ENCODE measurements at regions not wholly inside any gene's neighbourhood (a gene's known extent, or its start where the extent isn't known, plus 50 kb on each side); places are given as distances from the start of the nearest gene placed in this dataset.

GRCh38 chr17:73954951-73955350 lies 248.5 kb upstream of the RPL38 start:
- DNase-seq (ENCODE audit: low spot score) = no peak

DNA sequence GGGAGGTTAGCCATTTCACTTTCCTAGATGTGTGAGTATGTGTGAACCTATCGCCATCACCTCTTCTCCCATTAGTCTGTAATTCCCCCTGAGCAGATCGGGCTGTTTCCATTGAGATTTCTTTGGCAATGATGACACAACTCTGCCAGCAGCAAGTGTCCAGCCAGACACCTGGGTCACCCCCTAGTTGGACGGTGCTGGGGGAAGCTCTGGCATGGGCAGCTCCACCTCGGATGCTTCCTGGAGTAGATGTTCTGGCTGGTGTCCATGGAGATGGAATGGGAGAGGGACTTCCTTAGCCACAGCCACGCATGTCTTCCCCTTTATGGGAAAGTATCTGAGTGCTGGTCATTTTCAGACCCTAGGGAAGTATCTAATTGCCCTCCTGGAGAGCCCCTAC lies 247.9 kb upstream of the RPL38 start:
- no peak for DNase-seq (ENCODE audit: low spot score)

DNA sequence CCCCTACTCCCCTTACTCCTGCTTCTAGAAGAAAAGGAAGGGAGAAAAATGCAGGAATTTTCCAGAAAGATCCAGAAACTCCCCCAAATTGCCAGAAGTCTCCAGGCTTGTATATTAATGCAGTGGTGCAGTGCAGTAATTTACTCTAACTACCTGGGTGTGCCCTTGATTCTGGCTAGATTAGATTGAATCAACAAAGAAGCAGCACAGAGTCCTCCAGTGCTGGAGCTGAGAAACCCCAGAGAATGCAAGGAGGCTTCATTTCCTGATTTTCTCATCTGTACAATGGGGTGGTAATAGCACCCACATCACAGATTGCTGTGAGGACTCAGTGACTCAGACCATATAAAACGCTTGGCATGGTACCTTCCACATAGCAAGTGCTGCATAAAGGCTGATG lies 247.3 kb upstream of the RPL38 start:
- no peak for DNase-seq (ENCODE audit: low spot score)

- DNase-seq (ENCODE audit: low spot score) = peak; percentile 78
Measured at GRCh38 chr17:73956595-73957465, 246.6 kb upstream of the RPL38 start.

- DNase-seq (ENCODE audit: low spot score) = no peak
Measured at GRCh38 chr17:73957564-73957963, 245.9 kb upstream of the RPL38 start.

DNA sequence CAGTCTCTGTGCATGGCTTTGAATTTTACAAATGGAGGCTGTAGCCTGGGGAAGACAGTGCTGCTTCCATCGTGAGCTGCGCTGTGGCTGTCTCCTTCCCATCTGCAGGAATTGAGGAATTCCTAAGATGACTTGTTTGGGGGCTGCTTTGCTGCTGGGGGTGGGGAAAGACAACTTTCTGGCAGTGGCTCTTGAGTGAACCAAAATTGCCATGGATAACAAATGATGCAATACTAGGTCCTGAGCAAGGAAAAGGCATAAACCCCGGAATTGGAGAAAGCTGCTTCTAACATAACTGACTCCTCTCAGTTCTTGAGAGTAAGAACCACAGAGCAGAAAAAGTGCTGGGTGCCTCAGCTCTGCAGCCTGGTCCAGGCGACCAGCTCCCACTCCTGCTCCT lies 245.0 kb upstream of the RPL38 start:
- DNase-seq (ENCODE audit: low spot score) = no peak

DNA sequence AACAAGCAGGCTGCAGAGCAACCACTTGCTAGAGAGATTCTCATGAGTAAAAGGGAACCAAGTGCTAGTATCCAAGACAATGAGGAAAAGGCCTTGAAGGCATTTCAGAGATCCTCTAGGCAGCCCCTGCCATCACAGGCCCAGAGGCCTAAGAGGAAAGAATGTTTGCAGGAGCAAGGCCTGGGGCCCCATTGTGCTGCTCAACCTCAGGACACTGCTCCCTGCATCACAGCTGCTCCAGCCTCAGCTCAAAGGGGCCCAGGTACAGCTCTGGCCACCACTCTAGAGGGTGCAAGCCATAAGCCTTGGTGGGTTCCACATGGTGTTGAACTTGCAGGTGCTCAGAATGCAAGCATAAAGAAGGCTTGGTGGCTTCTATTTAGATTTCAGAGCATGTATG lies 243.0 kb upstream of the RPL38 start:
- DNase-seq (ENCODE audit: low spot score) = no peak

DNA sequence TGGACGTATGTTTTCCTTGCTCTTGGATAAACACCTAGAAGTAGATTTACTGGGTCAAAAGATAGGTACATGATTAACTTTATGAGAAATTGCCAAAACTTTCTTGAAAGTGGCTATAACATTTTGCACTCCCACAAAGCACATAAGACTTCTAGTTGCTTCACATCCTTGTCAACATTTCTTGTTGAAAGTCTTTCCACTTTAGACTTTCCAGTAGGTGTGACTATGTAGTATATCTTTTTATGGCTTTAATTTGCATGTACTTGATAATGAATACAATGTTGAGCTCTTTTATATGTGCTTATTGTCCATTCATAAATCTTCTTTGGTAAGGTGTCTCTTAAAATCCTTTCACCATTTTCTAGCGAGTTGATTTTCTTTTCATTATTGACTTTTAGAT lies 241.2 kb upstream of the RPL38 start:
- no peak for DNase-seq (ENCODE audit: low spot score)

DNA sequence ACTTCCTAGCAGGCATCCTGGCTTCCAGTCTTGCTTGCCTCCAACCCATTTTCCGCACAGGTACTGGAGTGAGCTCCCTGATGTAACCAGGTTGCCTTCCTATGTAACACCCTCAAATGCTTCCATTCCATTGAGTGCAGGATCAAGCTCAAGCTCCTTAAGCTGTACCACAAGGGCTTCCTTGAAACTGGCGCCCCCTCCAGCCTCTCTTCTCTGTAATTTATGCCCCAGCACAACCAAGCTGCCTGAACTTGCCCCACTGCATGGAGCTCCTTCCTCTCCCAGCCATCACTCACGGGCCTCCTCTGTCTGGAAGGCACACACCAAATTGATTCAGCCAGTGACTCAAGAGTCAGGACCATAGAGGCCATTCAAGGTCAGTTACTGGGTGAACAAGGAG lies 234.8 kb upstream of the RPL38 start:
- no peak for DNase-seq (ENCODE audit: low spot score)

- peak; percentile 53 for DNase-seq (ENCODE audit: low spot score)
Measured at GRCh38 chr17:73969956-73970355, 233.5 kb upstream of the RPL38 start.

GRCh38 chr17:73971127-73971526 lies 232.4 kb upstream of the RPL38 start:
- DNase-seq (ENCODE audit: low spot score) = no peak

DNA sequence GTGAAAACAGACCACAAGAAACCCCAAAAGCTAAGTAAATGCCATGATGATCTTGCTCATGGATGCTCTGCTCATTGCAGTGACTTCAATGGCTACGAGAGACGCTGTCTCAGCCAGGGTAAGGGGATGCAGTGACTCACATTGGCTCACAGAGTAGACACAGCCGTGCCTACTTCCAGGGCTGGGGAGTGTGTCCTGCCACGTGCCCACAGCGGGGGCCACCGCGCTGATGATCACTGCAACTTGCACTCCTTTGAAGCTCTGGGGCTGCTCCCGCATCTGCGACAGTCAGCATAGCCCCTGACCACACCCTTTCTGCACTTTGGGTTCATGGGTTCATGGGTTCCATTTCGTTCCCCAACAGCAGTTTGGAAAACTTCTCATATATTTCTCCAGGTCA lies 231.4 kb upstream of the RPL38 start:
- DNase-seq (ENCODE audit: low spot score) = no peak

DNA sequence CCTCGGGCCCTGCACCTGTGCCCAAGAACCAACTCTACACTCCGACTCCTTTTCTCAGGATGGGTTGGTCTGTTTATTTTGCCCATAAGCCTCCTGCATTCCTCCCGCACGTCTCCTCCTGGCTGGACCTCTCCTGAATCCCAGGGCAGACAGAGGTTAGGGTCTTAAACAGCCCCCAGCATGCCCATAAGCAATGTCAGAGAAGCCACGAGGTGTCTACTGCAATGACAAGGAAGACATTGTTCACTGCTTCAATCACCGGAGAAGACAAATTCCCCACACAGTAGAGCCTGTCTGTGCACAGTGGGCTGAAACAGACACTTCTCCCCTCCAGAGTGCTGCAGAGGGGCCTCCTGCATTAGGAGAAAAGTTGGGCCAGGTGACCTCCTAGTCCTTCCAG lies 230.6 kb upstream of the RPL38 start:
- no peak for DNase-seq (ENCODE audit: low spot score)

GRCh38 chr17:73973586-73974409 lies 229.7 kb upstream of the RPL38 start:
- DNase-seq (ENCODE audit: low spot score) = no peak

DNA sequence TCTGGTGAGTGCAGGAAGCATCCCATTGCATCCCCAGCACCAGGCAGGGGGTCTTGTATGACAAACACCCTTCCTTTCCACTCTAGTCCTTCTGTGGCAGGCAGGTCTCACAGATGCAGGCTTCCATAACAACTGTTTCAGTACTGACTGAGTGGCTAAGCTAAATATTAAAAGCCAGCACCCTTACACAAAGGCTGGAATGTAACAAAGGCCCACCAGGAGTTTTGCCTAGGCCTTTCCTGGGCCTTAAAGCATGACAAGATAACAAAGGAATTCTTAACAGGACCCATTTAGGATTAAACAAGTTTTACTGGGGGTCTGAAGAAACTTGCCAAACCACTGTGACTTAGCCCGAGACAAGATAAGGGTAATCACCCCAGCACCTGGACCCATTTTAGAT lies 228.9 kb upstream of the RPL38 start:
- no peak for DNase-seq (ENCODE audit: low spot score)

GRCh38 chr17:73976147-73976546 lies 227.3 kb upstream of the RPL38 start:
- DNase-seq (ENCODE audit: low spot score) = no peak

GRCh38 chr17:73976676-73977521 lies 226.6 kb upstream of the RPL38 start:
- no peak for DNase-seq (ENCODE audit: low spot score)

GRCh38 chr17:73980517-73980916 lies 223.0 kb upstream of the RPL38 start:
- DNase-seq (ENCODE audit: low spot score) = no peak

GRCh38 chr17:73982871-73983270 lies 220.6 kb upstream of the RPL38 start:
- no peak for DNase-seq (ENCODE audit: low spot score)

DNA sequence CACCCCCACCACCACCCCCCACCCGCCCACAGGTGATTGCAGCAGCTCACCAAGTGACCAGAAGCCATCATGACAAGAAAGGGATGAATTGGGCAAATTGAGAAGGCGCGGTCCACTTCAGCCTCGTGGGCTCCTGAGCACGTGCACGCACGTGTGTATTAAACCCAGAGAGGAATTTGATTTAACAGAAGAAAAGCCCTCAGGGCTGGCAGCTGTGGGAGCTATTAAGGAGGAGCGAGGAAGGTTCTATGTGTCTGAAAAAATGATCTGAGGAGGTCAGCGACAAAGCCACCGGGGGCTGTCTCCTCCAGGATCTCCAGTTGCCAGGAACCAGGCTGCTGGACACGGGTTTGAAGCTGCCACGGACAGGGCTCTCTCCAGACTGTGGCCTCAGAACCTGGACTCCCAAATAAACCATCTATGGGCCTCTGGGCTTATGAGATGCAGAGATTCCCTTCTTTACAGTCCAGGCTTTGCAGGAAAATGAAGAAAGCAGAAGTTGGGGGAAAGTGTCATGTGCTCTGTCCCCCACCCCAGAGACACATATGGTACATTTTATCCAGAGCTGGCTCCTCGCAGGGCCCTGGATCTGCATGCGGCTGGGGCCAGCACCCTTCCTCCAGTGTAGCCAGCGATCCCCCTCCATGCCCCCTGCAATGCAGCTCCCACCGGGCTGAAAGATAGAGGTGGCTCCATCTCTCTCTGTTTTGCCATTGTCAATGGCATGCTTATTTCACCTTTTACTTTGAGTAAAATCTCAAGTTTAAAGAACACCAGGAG lies 219.7 kb upstream of the RPL38 start:
- peak; percentile 23 for DNase-seq (ENCODE audit: low spot score)

GRCh38 chr17:73984941-73985340 lies 218.5 kb upstream of the RPL38 start:
- no peak for DNase-seq (ENCODE audit: low spot score)
